GM13976 (cell line): ENCODE measurements at regions not wholly inside any gene's neighbourhood (a gene's known extent, or its start where the extent isn't known, plus 50 kb on each side); places are given as distances from the start of the nearest gene placed in this dataset.

Experiments
- DNase-seq: peaks from one replicate; pipeline ENCODE4 v3.0.0; 2012; ENCODE audit warnings: low spot score
- in situ Hi-C: fragments of 300-500 bp; cut with MboI; formaldehyde crosslinking; loops from one replicate; pipeline ENCODE4 v1.12.0; 2022; ENCODE audit warnings: low sequenced_read_pairs, mixed read lengths, inconsistent platforms; ENCODE audit not compliant: unreplicated experiment
- TF ChIP-seq, protein P1 (sequence below): IDR thresholded peaks from 2 replicates; pipeline ENCODE4 v1.5.1; 2012; ENCODE audit warnings: borderline replicate concordance, mild to moderate bottlenecking; ENCODE audit not compliant: insufficient read depth; ENCODE audit errors: extremely low read depth, missing control alignments, control extremely low read depth

GRCh38 chr5:148905541-148905940 lies 79.1 kb downstream of the ADRB2 start:
- in situ Hi-C loops = no loop called here
- TF ChIP-seq, protein P1, sequence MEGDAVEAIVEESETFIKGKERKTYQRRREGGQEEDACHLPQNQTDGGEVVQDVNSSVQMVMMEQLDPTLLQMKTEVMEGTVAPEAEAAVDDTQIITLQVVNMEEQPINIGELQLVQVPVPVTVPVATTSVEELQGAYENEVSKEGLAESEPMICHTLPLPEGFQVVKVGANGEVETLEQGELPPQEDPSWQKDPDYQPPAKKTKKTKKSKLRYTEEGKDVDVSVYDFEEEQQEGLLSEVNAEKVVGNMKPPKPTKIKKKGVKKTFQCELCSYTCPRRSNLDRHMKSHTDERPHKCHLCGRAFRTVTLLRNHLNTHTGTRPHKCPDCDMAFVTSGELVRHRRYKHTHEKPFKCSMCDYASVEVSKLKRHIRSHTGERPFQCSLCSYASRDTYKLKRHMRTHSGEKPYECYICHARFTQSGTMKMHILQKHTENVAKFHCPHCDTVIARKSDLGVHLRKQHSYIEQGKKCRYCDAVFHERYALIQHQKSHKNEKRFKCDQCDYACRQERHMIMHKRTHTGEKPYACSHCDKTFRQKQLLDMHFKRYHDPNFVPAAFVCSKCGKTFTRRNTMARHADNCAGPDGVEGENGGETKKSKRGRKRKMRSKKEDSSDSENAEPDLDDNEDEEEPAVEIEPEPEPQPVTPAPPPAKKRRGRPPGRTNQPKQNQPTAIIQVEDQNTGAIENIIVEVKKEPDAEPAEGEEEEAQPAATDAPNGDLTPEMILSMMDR = no peak
- no peak for DNase-seq

DNA sequence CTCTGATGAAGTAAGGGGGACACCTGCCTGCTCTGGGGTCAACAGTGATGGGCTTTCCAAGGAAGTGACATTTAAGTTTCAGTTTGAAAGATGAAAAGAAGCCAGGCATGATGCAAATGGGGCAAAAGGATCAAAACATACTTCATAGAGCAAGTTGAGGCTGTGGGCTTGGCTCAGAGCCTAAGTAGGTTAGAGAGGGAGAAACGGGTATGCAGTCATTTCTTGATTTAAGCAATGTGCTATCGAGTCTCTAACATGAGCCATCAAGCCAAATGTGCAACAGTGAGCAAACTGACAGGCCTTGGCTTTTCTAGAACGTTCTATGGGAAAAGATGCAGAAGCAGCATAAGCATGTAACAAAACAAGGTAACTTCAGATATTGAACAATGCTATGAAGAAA lies 80.6 kb downstream of the ADRB2 start:
- no peak for DNase-seq
- in situ Hi-C loops = no loop called here
- TF ChIP-seq, protein P1 = no peak

DNA sequence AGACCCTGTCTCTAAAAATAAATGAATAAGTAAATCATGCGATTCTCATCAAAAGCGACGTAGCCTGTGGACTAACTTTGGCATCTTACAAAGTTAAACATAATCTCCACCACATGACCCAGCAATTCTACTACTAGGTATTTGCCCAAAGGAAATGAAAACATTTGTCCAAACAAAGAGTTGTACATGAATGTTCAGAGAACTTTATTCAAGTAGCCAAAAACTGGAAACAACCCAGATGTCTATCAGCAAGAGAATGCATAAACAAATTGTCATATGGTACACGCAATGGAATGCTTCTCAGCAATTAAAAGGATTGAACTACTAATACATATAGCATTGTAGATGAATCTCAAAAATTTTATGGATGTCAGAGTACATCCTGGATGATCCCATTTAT lies 82.6 kb downstream of the ADRB2 start:
- TF ChIP-seq, protein P1 = no peak
- DNase-seq = no peak
- in situ Hi-C loops = no loop called here

DNA sequence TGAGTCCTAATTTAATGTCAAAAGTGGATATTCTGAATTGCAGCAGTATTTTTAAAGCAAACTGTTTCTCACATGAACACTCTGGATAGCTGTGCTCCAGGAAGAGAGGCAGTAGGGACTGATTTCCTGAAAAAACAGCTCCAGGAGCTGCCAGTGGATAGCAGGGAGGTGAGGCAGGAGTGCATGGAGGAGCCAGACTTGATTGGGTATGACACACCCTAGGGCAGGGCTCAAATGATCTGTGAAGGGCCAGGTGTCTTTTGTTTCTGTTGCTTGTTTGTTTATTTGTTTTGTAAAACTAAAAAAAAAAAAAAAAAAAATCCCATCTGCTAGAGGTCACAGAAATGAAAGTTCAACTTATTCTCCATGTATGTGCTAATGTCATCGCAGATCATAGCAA lies 83.4 kb downstream of the ADRB2 start:
- in situ Hi-C loops = no loop called here
- TF ChIP-seq, protein P1 = no peak
- DNase-seq = no peak

DNA sequence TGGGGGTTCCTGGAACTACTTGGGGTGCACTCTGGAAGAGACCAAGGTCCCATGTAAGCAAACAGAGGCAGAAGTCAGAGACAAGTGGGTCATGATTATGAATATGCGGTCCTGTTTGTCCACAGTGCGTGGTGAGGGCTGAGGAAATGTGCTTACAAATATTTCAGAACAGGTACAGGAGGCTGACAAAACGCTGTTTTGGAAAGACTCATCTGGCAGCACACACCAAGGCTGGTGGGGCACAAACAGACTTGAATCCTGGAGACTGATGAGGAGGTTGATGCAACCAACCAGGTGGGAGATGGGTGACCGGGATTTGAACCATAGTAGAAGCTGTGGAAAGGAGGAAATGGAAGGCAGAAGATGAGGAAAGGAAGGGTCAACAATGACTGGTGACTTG lies 83.8 kb downstream of the ADRB2 start:
- no peak for DNase-seq
- in situ Hi-C loops = no loop called here
- TF ChIP-seq, protein P1 = no peak

DNA sequence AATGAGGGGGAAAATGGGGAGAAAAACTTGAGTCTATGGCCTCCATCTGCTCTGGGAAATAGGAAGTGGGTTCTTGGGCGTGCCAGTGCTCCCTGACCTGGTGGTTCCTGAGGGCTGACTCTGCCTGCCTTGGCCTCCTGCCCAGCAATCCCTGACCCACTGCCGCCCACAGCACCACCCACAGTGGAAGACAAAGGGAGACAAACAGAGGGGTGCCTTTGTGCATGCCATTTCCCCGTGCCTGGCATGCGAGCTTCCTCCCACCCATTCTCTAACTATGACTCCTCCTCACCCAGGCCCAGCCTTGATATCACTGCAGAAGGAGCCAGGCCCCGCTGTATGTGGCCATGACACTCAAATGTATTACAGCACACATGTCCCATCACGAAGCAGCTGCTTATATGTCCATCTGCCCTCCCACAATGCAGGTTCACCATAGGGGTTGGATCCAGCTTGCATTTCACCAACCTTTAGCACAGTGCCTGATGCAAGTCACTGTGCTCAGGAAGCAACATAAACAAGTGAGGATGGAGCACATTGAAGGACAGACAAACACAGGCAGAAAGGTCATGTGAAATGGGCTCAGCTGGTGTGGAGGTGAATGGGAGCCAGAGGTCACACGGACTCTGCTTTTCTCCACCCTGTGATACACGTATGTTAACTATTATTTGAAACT lies 84.4 kb downstream of the ADRB2 start:
- in situ Hi-C loops = no loop called here
- TF ChIP-seq, protein P1 = no peak
- DNase-seq = no peak
